Hematopoietic multipotent progenitor cell treated with erythropoietin and hydrocortisone succinate and interleukin-3 and kit ligand, for 8 days (in vitro differentiated cells): ENCODE measurements at regions not wholly inside any gene's neighbourhood (a gene's known extent, or its start where the extent isn't known, plus 50 kb on each side); places are given as distances from the start of the nearest gene placed in this dataset.

ENCODE experiments used
- DNase-seq: peaks from one replicate; pipeline ENCODE4 v3.0.0-alpha.2; 2015

DNA sequence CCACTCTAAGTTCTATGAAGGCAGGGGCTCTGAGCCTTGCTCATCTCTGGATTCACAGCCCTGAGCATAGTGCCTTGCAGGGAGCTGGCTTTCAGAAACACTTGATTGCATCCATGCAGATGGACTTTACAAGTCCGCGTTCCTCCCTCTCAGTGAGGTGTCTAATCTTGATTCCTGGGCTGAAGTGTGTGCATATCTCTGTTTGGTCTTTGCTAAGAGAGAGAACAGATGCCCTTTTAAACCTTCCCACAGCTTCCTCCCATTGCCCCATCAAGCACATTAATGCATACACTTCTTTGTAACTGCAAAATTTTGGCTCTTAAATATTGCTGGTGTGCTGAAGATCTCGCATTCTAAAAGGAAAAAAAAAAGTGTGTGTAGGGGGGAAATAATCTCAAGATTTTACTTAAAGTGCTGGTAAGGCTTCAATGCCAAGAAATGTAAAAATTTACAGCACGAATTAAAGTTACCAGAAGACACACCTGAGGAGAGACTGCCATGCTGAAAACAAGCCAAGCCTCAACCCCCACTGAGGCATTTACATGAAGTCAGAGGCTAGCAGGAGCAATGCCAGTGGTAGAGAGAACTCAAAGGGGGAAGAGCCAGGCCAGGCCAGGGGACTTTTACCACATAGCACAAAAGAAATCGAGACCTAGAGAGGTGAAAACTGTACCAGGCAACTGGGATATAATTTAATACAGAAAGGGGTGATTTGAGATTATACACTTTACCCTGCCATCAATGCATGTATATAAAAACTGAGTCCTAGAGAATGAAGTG is 492.1 kb downstream of the SOX6 start:
- DNase-seq = no peak

DNA sequence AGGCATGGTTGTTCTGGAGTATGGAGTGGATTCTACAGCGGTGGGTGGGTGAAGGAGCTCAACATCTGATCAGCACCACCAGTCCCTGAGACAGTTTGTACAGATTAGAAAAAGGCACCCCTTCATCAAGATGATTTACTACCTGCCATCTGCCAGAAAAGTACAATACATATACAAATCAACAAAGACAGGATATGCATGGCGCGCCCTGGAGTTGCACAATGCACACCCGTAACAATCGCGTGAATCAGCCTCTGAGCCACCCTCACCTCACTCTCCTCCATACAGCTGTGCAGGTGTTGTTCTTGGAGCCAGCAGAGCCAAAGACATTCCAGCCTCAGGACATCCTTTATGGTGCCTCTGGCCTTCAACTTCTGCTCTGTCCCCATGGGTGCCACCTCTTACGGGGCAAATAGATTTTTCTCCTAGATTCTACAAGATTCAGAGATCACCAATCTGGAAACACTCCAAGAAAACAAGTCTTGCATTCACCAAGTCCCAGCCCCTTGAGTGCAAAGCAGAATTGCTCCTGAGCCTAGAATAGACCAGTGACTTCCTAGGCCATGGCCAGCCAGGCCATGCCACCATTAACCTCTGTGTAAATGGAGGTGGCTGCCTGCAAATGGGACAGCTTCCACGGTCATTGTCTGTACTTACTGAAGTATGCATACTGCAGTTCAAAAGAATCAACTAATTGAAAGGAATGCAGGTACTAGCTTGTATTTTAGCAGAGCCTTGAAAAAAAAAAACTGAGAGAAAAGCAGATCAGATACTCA is 490.9 kb downstream of the SOX6 start:
- no peak for DNase-seq

DNA sequence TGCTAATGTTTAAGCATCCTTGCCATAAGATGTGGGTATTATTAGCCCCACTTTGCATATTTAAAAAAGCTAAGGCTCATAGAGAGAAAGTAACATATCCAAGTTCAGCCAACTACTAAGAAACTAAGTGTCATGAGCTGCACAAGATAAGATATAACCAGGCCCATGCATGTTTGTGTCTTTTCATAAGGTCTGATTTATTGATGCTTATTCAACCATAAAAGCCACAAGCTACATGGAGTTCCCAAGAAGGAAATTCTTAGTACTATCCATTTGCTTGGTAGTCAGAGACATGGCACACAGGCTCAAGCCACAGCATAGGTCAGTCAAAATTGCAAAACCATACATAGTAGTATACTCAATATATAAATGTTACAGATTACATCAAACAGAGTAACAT is 488.5 kb downstream of the SOX6 start:
- DNase-seq = no peak

DNA sequence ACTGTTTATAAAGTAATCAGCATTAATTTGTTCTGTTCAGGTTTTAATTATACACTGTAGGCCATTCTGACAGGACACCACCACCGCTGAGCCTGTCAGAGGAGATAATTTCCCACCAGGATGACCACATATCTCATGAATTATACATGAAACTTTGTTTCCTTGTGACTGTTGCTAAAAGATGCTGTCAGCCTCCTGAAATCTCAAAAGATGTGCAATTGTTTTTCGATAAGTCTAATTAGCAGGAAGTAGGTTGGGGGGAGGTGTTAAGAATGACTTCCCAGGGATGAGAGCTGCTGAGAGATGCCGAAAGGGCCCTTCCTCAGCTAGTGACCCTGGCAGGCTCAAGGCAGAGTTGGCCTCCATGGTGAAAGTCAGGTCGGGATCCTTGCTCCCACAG is 485.4 kb downstream of the SOX6 start:
- DNase-seq = no peak

DNA sequence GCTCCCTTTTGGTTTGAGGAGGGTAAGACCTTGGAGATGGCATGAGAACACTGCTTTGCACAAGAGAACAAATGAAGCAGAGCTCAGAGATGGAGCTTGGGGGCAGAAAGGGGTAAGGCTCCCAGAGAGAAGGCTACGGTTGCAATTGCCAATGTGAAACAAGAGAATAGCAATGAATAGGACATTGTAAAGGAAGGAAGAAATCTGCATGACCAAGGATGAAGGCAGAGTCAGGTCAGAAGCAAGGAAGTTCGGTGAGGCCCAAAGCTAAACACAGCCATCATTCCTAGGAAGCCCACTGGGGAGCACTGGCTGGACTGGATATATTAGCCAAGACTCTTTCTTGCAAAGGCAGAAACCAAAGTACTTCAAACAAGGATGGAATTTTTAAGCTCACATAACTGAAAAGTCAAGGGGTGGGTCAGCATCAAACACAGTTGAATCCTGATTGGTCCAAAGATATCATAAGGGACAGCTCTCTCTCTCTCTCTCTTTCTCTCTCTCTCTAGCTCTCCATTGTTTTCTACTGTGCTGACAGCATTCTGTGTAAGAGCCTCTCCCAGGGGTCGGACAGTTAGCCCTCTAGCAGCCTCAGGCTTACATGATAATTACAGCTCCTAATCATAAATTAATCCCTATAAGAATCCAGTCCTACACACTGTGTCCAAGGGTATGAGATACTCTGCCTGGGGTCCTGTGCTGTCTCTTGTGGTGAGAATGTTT is 484.3 kb downstream of the SOX6 start:
- DNase-seq = no peak

DNA sequence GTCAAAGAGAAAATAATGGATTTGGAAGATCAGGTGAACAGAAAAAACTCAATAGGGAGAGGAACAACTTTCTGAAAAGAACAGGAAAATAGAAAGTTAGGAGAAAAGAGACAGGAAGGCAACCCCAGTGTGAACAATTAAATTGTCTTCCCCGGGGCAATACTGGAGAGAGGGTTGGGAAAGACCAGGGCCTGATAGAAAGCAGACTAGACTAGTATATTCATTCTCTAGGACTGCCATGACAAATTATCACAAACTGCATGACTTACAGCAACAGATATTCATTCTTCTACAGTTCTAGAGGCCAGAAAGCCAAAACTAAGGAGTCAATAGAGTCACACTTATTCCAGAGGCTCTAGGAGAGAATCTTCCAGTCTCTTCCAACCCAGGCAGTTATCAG is 482.8 kb downstream of the SOX6 start:
- no peak for DNase-seq

DNA sequence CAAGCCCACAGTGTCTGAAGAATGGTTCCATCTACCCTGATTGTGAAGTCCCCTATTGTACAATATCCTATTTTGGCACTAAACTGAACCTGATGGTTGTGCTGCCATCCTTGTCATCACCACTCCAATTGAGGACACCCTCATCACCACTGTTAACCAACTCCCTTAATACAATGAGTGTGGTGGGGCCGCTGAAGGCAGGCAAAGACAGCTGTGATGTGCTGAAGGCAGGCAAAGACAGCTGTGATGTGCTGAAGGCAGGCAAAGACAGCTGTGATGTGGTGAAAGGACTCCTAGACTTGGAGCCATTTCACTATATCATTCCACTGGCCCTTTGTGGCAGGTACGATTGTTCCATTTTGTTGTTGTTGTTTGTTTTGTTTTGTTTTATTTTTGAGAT is 481.6 kb downstream of the SOX6 start:
- no peak for DNase-seq

DNA sequence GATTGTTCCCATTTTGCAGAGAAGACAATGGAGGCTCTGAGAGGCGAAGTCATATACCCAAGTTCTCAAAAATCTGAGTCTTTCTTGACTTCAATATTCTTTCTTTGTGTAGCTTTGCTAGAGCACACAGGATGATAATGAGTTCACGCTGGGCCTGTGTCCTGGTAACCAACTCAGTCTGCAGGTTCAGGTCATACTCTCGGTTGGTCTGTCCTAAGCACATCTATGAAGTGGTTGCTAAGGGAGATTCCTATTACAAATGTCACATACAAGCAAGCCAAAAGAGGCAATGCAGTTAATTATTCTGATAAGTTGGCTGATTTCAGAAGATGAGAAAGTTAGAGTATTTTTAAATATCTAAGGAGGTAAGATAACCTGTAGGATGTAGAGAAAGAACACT is 481.0 kb downstream of the SOX6 start:
- DNase-seq = no peak

DNA sequence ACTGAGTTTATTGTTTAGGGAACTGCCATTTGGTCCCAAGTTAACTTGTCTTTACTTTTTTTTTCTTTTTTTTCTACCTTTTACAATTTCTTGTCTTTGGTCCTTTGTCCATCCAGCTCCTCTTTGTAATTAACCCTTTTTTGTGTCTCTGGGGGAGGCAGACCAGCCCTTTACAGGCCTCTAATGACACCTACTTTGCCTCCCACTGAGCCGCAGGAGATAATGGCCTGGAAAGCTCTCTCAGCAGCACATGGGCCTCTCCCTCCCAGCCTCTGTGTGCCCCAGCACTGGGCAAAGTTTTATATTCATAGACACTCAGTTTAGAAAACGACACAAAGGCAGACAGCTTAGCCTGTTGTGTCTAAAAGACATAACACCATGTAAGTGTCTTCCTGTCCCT is 480.4 kb downstream of the SOX6 start:
- no peak for DNase-seq

DNA sequence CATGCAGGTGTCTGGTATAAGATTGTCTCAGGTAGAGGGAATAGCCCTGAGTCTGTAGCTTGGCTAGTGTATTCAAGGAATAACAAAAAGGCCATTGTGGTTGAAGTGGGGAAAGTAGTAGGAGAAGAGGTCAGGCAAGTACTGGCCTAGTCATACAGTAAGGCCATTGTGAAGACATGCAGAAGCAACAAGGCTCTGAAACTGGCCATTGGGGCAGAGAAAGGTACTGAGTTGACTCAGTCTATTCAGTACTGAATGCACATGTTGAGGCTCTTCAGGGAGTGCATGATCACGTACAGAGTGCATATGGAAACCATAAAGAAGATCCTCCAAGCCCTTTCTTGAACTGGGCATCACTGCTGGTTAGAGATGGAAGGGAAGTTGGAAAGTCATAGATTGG is 477.6 kb downstream of the SOX6 start:
- no peak for DNase-seq

DNA sequence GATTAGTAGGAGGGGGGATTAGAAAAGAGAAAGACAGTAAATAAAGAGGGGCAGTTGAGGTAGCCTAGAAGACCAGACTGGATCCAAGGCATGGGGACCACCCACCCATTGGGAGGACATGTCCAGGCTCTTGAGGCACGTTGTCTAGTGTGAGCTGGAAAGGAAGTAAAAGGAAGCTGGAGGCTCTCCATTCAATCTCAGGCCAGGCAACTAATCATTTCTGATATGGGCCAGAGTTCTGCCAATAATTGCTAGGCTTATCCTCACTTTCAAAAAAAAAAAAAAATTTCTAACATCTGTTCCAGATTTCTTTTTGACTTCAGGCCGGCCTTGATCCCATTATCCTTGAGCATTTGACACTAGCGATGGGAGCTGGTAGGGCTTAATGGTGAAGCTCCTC is 476.1 kb downstream of the SOX6 start:
- no peak for DNase-seq

DNA sequence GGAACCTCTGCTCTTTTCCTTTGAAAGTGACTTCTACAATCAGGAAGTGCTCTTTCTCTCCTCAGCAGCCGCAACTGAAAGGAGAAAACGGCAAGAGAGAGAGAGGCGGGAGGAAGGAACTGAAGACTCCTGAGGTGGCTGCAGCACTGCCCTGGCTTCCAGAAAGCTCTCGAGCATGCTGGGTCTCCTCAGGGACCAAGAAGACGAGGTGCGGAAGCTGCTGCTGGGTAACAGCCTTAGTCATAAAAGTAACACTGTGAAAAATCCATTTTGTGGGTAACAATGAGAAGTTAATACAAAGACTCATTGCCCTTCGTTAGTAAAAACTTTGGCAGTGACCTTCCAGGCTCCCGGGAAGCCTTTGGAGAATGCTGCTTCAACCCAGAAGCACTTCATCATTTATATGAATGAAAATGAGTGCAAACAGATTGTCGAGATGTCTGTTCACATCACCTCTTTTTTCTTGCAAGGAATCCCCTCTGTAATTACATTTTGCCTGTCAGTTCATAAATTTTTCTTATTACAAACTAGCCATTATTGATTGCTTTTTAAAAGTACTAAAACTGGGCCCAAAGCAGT is 473.4 kb downstream of the SOX6 start:
- no peak for DNase-seq

DNA sequence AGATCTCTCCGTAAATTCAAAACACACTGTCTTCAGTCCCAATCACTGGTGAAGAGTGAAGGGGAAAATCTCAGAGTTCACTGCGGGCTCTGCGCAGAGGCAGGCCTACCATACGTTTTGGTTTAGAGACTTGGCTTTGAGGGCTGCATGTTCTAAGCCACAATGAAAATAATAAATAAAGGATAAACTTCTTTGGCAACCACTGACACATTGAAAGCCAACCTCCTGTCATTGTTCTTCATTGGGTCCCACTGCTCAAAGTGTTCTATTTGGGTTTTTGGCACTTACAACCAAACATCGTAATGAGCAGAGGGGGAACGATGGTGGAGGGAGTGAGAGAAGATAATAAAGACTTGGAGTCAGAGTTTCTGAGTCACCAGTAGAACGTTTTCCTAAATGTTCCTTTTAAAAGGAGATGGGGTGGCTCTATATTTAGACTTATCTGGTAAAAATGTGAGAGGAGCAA is 472.9 kb downstream of the SOX6 start:
- DNase-seq = no peak

DNA sequence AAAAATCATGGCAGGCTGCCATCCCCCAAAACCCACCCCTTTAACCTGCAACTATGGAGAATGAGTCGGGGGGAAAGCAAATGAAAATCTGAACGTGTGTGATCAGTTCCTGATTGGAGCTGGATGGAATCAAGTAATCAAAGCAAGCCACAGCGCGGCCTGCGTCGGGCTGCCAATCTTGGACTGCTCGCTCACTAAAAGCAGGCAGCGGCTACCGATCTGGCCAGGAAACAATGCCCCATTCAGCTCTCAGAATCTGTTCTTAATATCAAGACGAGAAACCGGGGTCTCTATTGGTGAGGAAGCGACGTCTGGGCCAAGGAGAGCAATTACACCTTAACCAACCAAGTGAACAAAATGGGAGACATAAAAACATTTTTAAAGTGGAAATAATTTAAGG is 472.2 kb downstream of the SOX6 start:
- no peak for DNase-seq

DNA sequence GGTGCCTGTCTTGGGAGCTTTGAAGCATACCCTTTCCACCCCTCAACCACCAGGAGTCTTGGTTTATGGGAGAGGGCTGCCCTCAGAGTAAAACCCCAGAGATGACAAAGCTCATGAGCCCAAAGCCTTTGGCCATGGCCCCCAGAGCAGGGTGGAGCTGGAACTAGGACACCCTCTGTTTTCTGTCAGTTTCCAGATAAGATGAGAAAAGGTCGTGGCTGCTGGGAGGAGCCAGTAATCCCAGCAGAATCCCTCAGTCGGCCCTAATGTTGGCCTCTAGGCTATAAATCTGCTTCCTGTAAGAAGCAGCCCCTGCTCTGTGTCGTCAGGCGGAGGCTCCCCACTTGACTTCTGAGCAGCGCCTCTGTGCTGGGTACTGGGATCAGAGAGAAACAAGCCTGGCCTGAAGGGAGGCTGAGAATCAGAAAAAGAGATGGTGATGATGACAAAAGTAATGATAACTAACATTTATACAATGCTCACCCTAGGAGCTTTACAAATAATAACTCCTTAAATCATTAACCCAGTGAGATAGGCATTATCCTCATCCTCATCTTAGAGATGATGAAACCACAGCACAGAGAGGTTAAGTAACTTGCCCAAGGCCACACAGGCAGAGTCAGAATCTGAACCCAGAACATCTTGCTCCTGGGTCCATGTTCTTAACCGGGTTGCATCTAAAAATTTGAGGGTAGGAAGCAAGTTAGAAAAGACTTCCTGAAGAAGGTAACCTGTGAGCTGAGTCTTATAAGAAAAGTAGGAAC is 471.4 kb downstream of the SOX6 start:
- peak; percentile 20 for DNase-seq

DNA sequence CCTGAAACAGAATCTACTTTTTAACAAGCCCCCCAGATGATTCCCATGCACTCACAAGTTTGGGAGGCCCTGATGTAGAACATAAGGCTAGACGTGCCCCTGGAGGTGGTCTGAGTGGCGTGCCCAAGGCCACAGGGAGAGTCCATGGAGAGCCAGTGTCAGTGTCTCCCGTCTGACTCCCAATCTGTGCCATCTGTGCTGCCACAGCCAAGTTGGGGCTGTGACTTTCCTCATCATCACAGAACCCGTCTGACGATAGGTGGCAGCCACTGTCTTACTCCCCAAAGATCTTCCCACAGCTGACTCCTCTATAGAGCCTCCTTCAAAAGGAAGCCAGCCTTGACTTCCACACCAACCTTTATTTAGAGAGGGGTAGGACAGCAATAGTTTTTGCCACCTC is 470.5 kb downstream of the SOX6 start:
- DNase-seq = no peak

DNA sequence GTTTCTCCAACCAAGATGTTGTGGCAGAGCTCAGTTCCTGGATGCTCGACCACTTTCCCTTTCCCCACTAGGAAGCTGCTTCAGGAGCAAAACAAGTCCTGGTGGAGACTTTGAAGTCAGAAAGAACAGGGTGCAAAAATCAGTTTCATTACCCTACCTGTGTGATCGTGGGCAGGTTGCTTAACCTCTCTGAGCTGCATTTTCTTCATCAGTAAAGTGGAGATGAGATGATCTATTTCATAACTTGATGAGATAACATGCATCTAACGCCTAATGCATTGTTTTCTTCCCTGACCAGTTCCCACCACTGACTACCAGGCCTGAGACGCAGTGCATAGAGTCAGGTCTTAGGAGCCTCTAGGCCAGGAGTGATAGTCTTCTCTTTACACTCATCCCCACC is 470.0 kb downstream of the SOX6 start:
- DNase-seq = no peak

DNA sequence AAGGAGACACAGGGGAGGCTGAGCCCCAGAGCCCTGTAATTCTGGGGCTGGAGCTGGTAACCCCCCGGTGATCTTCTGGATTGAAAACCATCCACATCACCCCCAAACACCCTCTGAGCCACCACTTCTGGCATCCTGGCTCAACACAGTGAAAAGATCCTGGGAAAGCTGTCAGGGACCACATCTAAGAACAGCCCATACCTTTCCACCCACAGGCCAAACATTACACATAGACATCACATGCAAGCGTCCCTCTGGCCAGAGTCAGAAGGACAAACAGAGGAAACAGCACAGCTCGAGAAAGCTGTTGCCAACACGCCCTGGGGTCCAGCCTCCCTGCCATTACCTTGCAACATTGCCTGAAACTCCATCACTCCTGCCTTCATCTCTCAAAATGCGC is 469.5 kb downstream of the SOX6 start:
- DNase-seq = no peak

DNA sequence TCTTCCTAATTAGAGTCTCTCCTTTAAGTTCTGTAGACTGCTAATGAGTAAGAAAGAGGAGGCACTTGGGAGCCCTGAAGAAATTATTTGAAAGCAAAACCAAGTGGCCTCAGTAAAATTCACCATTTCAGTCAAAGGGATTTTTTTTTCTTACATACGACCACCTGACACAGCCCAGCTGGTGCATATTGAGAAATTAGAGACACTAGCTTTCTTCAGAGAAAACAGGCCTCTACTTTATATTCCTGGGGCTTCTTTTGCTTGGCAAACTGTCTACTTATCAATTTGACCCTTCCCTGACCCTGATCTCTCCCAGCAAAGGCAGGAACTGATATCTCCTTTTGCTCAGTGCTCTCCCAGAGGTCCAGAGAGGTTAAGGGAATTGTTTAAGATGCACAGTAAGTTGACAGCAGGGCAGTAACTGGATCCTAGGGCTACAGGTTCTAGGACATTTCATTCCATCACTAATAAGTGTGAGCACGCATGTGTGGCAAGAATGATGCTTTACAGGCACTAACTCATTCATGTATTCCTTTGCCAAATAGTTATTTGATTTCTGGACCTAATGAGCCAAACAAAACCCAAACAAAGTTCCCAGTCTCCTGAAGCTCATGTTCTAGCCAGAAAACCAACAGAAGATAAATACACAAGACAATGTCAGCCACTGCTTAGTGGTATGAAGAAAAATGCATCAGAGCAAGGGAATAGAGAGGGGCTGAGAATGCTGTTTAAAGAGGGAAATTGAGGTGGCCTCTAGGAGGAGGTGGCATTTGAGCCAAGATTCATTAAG is 467.6 kb downstream of the SOX6 start:
- no peak for DNase-seq

DNA sequence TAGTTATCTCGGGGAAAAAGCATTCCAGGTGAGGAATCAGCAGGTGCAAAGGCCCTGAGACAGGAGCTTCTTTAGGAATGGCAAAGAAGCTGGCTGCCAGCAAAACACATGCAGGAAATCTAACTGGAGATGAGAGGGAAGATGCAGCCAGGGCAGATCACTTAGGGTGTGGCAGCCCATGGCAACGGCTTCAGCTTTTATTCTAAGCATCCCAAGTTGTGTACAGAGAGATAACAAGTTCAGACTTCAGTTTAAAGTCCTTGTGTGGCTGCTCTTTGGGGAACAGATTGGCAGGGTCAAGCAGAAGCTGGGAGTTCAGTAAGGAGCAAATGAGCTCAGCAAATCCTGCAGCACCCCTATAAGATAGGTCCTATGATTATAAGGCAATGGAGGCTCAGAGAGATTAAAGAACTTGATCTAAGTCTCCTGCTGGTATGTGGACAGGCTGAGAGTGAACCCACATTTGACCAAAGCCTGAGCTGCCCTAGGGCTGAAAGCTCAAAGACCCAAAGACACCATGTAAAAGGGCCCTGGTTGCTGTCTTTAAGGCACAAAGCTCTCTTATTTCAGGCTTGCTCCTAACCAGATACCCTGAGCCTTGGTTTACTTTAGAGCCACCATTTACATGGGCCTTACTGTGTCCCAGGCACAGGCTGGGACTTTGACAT is 466.8 kb downstream of the SOX6 start:
- peak; percentile 31 for DNase-seq

DNA sequence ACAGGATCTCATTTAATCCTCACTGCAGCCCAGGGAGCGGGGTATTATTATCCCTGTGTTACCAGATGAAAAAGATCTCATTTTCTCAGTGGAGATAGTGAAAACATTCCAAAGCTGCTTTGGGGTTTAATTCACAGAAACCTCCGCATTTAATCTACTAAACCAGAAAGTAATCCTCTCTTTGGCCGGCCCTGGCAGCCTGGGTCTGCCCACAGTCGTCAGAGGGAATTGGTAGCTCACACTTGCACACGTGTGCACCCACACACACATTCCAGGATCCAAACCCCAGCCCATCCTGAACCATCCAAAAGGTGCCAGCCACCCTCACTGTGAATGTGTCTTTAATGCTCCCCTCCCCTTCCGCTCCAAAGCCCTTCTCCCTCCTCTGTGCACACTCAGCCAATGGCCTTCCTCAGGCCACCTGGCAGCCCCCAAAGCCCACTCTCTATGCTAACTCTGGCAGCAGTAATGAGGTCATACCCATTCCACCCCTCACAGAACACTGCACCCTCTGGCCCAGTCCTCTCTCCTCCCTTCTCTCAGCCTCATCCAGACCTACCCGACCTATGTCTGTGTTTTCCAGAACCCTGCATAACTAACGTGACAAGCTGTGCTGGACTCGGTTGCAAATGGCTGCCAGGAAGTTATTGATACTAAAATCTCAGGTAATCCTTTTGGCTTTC is 466.2 kb downstream of the SOX6 start:
- DNase-seq = no peak
